ENCODE measurements at regions not wholly inside any gene's neighbourhood (a gene's known extent, or its start where the extent isn't known, plus 50 kb on each side); places are given as distances from the start of the nearest gene placed in this dataset.

DNA sequence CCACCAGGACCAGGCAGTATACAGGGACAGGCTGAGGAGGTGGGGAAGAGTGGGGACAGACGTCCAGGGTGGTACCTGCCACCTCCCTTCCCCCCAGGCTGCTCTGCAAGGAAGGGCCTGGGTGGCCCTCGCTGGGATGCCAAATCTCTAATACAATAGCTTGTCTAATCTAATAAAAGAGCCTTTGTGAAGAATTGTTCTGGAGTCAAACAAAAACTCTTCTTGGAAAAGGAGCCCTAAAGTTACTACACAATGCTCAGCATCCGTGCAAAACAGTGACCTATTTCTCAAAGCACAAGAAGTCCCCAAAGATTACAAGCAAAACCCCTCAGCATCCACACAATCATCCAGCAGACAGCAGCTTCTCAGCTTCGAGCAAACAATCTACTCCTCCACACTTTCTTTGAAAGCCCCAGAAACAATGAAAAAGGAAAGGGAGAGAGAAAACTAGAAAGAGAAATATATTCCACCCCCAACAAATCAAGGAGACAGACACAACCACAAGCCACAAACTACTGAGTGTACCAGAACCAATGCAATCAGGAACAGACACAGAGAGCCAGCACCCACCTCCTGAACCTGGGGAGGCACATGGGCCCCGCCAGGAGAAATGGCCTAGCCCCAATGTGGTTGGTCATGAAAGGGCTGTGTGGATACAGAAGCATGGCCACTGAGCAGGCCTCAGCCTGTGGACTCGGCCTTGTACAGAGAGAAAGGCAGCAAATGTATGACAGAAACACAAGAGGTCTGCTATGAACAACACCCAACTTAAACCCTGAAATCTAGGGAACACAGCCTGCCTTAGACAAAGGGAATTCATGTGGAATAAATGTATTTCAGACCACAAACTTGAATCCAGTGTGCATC is 177.1 kb upstream of the CHRNA7 start:
- 66 to 74% methylated on average over 6 of the region's 6 CpGs for WGBS, 2 donors
- DNase-seq, result no peak
- Histone ChIP-seq H3K4me1 (no peaks in the 10 kb centered on the region), H3K36me3 (no peaks in the 10 kb centered on the region), H3K4me3 (replicated peaks in 1 of 3) (no peak overlapping the region), H3K27ac (no peak overlapping the region), H3K27me3 (no peaks in the 10 kb centered on the region), H3K9me3 (no peaks in the 10 kb centered on the region)
- intact Hi-C loops (cut with DNase I), result no loop called here
- no peak for TF ChIP-seq POLR2A (IDR thresholded peaks at IDR 0.05)
- TF ChIP-seq, protein P1, sequence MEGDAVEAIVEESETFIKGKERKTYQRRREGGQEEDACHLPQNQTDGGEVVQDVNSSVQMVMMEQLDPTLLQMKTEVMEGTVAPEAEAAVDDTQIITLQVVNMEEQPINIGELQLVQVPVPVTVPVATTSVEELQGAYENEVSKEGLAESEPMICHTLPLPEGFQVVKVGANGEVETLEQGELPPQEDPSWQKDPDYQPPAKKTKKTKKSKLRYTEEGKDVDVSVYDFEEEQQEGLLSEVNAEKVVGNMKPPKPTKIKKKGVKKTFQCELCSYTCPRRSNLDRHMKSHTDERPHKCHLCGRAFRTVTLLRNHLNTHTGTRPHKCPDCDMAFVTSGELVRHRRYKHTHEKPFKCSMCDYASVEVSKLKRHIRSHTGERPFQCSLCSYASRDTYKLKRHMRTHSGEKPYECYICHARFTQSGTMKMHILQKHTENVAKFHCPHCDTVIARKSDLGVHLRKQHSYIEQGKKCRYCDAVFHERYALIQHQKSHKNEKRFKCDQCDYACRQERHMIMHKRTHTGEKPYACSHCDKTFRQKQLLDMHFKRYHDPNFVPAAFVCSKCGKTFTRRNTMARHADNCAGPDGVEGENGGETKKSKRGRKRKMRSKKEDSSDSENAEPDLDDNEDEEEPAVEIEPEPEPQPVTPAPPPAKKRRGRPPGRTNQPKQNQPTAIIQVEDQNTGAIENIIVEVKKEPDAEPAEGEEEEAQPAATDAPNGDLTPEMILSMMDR (IDR thresholded peaks at IDR 0.05), result no peak

DNA sequence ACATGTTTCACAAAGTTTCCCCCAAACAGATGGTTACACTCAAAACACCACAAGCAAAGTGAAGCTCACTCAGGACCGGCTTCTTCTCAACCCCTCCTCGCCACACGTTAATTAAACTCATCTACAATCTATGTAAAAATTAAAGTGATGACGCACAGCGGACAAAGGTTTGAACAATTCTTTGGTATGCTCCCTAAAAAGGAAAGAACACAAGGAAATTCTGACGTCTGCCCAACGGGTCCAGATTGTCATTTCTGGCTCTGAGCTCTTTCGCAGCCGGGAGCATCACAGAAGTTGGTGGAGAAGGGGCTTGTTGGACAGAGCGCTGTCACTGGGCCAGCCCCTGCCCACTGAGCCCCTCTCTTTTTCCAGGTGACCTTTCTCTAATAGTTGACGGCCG is 173.7 kb upstream of the CHRNA7 start:
- H3K4me1 ChIP-seq, result no peaks in the 10 kb centered on the region
- intact Hi-C loops (cut with DNase I), result no loop called here
- TF ChIP-seq POLR2A (IDR thresholded peaks at IDR 0.05), result no peak
- TF ChIP-seq, protein P1 (IDR thresholded peaks at IDR 0.05), result no peak
- no peaks in the 10 kb centered on the region for H3K36me3 ChIP-seq
- H3K4me3 ChIP-seq (replicated peaks in 1 of 3), result no peak overlapping the region
- no peak overlapping the region for H3K27ac ChIP-seq
- H3K9me3 ChIP-seq, result no peaks in the 10 kb centered on the region
- no peaks in the 10 kb centered on the region for H3K27me3 ChIP-seq
- DNase-seq, result no peak
- 93 to 98% methylated on average over 12 of the region's 12 CpGs for WGBS, 2 donors

DNA sequence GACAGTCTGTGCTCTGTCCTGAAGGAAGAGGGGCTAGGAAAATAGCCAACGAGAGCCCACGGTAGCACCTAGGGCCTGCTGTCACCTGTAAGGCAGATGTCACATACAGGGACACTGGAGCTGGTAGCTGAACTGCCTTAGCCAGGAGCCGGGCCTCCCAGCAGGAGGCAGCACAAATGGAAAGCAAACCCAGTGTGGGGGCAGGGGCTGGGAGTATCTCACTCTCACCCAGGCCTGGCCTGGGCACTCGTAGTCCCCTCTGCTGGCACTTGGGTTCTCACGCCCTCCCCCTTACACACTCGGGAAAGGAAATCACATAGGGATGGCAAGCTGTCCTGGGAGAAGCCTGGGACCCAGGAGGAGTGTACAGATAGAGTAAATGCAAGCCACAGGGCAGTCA is 173.1 kb upstream of the CHRNA7 start:
- WGBS, 2 donors, result 61 to 76% methylated on average over 6 of the region's 6 CpGs
- TF ChIP-seq POLR2A (IDR thresholded peaks at IDR 0.05), result no peak
- TF ChIP-seq, protein P1 (IDR thresholded peaks at IDR 0.05), result no peak

DNA sequence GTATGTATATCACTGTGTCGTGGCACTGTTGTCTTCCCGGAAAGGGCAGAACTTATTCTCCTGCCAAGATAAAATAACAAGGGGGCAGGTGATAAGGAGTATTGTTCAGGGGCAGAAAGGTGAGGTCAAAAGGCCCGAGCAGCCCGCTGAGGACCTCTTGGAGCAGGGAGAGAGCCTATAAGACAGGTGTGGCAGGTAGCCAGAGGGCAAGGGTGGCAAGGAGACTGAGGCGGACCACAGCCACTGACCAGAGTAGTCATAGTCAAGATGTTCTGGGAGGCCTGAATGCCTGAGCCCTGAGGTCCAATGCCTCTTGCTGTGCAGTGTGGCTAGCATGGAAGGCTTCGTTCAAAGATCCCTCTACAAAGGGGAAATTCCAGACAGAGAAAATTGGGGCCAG is 172.3 kb upstream of the CHRNA7 start:
- no peak overlapping the region for H3K4me3 ChIP-seq (replicated peaks in 1 of 3)
- no peaks in the 10 kb centered on the region for H3K36me3 ChIP-seq
- H3K4me1 ChIP-seq, result no peaks in the 10 kb centered on the region
- no peak overlapping the region for H3K27ac ChIP-seq
- DNase-seq, result no peak
- no peaks in the 10 kb centered on the region for H3K9me3 ChIP-seq
- H3K27me3 ChIP-seq, result no peaks in the 10 kb centered on the region
- intact Hi-C loops (cut with DNase I), result no loop called here
- 82 to 86% methylated on average over 6 of the region's 6 CpGs for WGBS, 2 donors
- TF ChIP-seq POLR2A (IDR thresholded peaks at IDR 0.05), result no peak
- TF ChIP-seq, protein P1 (IDR thresholded peaks at IDR 0.05), result no peak

More for the DNA sequence above, 173.1 kb upstream of the CHRNA7 start:
- Histone ChIP-seq H3K4me1 (no peaks in the 10 kb centered on the region), H3K27ac (no peak overlapping the region), H3K27me3 (no peaks in the 10 kb centered on the region), H3K9me3 (no peaks in the 10 kb centered on the region), H3K4me3 (replicated peaks in 1 of 3) (no peak overlapping the region), H3K36me3 (no peaks in the 10 kb centered on the region)
- intact Hi-C loops (cut with DNase I), result no loop called here
- DNase-seq, result no peak

DNA sequence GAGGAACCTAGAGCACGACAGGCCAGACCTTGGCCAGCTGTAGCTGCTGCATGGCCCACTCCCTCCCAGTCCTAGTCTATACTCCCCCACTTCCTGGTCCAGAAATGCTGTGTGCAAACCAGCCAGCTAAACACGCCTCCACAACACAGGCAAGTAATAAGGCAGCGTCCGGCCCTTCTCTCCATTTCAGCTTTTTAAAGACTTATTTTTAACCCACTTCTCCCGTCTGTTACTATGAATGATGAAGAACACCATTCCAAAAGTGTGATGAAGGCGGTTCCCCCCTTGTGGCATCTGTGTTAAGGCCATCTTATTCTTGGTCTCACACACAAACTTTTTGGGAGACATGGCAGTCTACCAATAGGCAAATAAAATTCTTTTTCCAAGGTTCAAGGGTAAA is 164.1 kb upstream of the CHRNA7 start:
- intact Hi-C loops (cut with DNase I), result loop anchor here (2.0 kb wide), 1 partner anchor 217 kb away; no protein-coding TSS in a partner anchor
- Histone ChIP-seq H3K27me3 (no peaks in the 10 kb centered on the region), H3K27ac (no peak overlapping the region), H3K9me3 (no peaks in the 10 kb centered on the region), H3K4me3 (replicated peaks in 1 of 3) (no peak overlapping the region), H3K36me3 (no peaks in the 10 kb centered on the region), H3K4me1 (peaks cover 0 to 13% of the 10 kb centered on the region in 2 donors)
- TF ChIP-seq, protein P1 (IDR thresholded peaks at IDR 0.05), result no peak
- TF ChIP-seq POLR2A (IDR thresholded peaks at IDR 0.05), result no peak
- 77 to 83% methylated on average over 6 of the region's 6 CpGs for WGBS, 2 donors
- DNase-seq, result no peak

Measured in thyroid gland (tissue), 4 donors.